ENCODE measurements at regions not wholly inside any gene's neighbourhood (a gene's known extent, or its start where the extent isn't known, plus 50 kb on each side); places are given as distances from the start of the nearest gene placed in this dataset.

DNA sequence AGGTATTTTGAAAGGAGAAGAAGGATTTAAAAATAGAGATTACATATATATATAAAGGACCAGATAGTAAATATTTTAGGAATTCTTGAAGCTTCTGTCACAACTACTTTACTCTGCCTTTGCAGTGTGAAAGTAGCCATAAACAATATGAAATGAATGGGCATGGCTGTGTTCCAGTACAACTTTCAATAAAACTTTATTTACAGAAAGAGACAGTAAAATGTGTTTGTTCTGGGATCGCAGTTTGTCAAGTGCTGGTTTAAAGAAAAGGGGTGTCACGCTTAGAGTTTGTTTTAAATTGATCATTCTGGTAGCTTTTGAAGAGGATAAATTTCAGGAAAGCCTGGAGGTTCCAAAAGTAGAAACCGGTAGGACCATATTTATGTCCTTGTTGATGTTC, 176.1 kb upstream of the HS3ST1 start (continued):
- TF ChIP-seq HDAC2 (IDR thresholded peaks at IDR 0.05; ENCODE audit: borderline replicate concordance in 1 of 2, low read depth in 2 of 2, low read length in 2 of 2) (no peak), NANOG (IDR thresholded peaks at IDR 0.05; ENCODE audit: insufficient read depth, low read depth, low read length, poor library complexity, severe bottlenecking) (no peak)
